ENCODE measurements at regions not wholly inside any gene's neighbourhood (a gene's known extent, or its start where the extent isn't known, plus 50 kb on each side); places are given as distances from the start of the nearest gene placed in this dataset.
"Not testable (repeated sequence)": the region's sequence is repeated elsewhere in the genome, so short reads cannot be mapped to it uniquely, and the experiment has no call there.

DNA sequence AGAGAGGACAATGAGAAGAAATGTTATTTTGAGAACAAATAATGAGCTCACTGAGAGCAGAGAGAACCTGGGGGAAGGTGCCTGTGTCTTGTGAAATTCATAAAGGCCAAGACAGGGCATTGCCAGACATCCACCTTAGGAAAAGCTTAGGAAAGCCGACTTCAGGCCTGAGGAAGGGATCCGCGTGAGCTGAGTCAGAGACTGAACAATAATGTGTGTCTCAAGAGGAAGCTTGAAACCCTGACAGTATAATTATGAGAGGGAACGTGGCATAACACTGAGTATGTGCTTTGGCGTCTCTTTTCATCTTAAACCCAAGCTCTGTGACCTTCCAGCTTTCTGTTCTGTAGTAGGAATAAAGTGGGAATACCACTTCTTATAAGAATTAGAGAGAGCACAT is 307.2 kb downstream of the ACTR3B start:
- ChIA-PET POLR2A (no interaction called here), CTCF (interaction anchor here (0.6 to 0.7 kb wide), 2 partner anchors 12 to 21 kb away, joined by 3 read pairs; no protein-coding TSS in a partner anchor)
- no peak overlapping the region for H3K4me3 Mint-ChIP-seq (ENCODE audit: unreplicated experiment)
- no peaks in the 10 kb centered on the region for H3K27me3 Mint-ChIP-seq (ENCODE audit: insufficient read depth, unreplicated experiment)
- no peak overlapping the region for H3K27ac Mint-ChIP-seq (ENCODE audit: low read depth, unreplicated experiment)
- no peak for DNase-seq (ENCODE audit: unreplicated experiment)
- TF ChIP-seq, protein P1, sequence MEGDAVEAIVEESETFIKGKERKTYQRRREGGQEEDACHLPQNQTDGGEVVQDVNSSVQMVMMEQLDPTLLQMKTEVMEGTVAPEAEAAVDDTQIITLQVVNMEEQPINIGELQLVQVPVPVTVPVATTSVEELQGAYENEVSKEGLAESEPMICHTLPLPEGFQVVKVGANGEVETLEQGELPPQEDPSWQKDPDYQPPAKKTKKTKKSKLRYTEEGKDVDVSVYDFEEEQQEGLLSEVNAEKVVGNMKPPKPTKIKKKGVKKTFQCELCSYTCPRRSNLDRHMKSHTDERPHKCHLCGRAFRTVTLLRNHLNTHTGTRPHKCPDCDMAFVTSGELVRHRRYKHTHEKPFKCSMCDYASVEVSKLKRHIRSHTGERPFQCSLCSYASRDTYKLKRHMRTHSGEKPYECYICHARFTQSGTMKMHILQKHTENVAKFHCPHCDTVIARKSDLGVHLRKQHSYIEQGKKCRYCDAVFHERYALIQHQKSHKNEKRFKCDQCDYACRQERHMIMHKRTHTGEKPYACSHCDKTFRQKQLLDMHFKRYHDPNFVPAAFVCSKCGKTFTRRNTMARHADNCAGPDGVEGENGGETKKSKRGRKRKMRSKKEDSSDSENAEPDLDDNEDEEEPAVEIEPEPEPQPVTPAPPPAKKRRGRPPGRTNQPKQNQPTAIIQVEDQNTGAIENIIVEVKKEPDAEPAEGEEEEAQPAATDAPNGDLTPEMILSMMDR (IDR thresholded peaks at IDR 0.05; ENCODE audit: unreplicated experiment): no peak
- intact Hi-C loops (cut with micrococcal nuclease): no loop called here
- no peaks in the 10 kb centered on the region for H3K4me1 Mint-ChIP-seq (ENCODE audit: insufficient read depth, unreplicated experiment)
- no TSS peak for BruUV-seq (replicated peaks)
- H3K36me3 Mint-ChIP-seq (ENCODE audit: insufficient read depth, unreplicated experiment): no peaks in the 10 kb centered on the region
- peaks cover 8% of the 10 kb centered on the region for H3K9me3 Mint-ChIP-seq (ENCODE audit: unreplicated experiment)

DNA sequence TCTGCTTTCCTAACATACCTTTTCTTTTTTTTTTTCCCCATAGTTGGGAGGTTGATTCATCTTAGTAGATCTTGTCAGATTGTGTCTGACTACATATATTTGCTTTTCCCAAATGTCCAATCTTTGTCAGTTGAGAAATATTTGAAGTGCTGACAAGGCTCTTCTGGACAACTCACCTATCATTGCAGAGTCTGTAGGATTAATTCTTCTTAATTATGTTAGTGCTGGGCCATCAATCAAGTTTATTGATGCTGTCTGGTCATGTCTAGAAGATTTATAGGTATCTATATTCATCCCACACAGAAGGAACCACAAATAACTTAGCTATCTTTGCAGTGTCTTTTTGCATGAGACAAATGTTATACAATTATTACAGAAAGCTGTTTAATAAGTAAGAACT is 310.6 kb downstream of the ACTR3B start:
- TF ChIP-seq, protein P1 (IDR thresholded peaks at IDR 0.05; ENCODE audit: unreplicated experiment): no peak
- H3K36me3 Mint-ChIP-seq (ENCODE audit: insufficient read depth, unreplicated experiment): no peaks in the 10 kb centered on the region
- no peak for DNase-seq (ENCODE audit: unreplicated experiment)
- no peak overlapping the region for H3K27ac Mint-ChIP-seq (ENCODE audit: low read depth, unreplicated experiment)
- no TSS peak for BruUV-seq (replicated peaks)
- intact Hi-C loops (cut with micrococcal nuclease): no loop called here
- CTCF ChIA-PET: interaction anchor here (0.7 kb wide), 2 partner anchors 61 to 81 kb away, joined by 3 read pairs; no protein-coding TSS in a partner anchor
- peaks cover 8% of the 10 kb centered on the region for H3K9me3 Mint-ChIP-seq (ENCODE audit: unreplicated experiment)
- H3K4me3 Mint-ChIP-seq (ENCODE audit: unreplicated experiment): no peak overlapping the region
- POLR2A ChIA-PET: no interaction called here
- no peaks in the 10 kb centered on the region for H3K27me3 Mint-ChIP-seq (ENCODE audit: insufficient read depth, unreplicated experiment)
- H3K4me1 Mint-ChIP-seq (ENCODE audit: insufficient read depth, unreplicated experiment): no peaks in the 10 kb centered on the region

DNA sequence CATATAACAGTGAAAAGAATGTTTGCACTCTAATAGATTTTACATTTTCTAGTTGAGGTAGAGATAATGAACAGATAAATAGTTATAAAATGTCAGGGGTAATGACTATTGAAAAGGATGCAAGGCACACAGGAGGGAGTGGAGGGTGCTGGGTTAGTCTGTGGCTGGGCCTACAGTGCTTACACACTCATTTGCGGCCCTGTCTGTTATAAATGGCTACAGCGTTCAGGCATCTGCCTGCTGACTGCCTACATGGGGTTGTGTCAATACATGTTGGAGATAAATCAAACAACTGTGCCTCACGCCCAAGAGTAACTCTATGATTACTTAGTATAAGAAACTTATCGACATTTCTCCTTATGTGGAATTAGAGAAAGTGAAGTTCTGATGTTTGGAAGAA is 313.3 kb downstream of the ACTR3B start:
- intact Hi-C loops (cut with micrococcal nuclease): no loop called here
- Mint-ChIP-seq H3K4me3 (ENCODE audit: unreplicated experiment) (no peak overlapping the region), H3K4me1 (ENCODE audit: insufficient read depth, unreplicated experiment) (no peaks in the 10 kb centered on the region), H3K9me3 (ENCODE audit: unreplicated experiment) (peaks cover 8% of the 10 kb centered on the region), H3K27ac (ENCODE audit: low read depth, unreplicated experiment) (no peak overlapping the region), H3K36me3 (ENCODE audit: insufficient read depth, unreplicated experiment) (no peaks in the 10 kb centered on the region), H3K27me3 (ENCODE audit: insufficient read depth, unreplicated experiment) (no peaks in the 10 kb centered on the region)
- no peak for DNase-seq (ENCODE audit: unreplicated experiment)
- ChIA-PET POLR2A (no interaction called here), CTCF (no interaction called here)
- BruUV-seq (replicated peaks): no TSS peak
- TF ChIP-seq, protein P1 (IDR thresholded peaks at IDR 0.05; ENCODE audit: unreplicated experiment): no peak

DNA sequence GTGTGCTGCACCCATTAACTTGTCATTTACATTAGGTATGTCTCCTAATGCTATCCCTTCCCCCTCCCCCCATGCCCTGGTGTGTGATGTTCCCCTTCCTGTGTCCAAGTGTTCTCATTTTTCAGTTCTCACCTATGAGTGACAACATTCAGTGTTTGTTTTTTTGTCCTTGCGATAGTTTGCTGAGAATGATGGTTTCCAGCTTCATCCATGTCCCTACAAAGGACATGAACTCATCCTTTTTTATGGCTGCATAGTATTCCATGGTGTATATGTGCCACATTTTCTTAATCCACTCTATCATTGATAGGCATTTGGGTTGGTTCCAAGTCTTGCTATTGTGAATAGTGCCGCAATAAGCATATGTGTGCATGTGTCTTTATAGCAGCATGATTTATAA is 316.7 kb downstream of the ACTR3B start:
- H3K27ac Mint-ChIP-seq (ENCODE audit: low read depth, unreplicated experiment); H3K4me1 Mint-ChIP-seq (ENCODE audit: insufficient read depth, unreplicated experiment); BruUV-seq (replicated peaks); H3K4me3 Mint-ChIP-seq (ENCODE audit: unreplicated experiment); CTCF ChIA-PET; H3K27me3 Mint-ChIP-seq (ENCODE audit: insufficient read depth, unreplicated experiment); DNase-seq (ENCODE audit: unreplicated experiment); POLR2A ChIA-PET; intact Hi-C loops (cut with micrococcal nuclease); H3K36me3 Mint-ChIP-seq (ENCODE audit: insufficient read depth, unreplicated experiment); H3K9me3 Mint-ChIP-seq (ENCODE audit: unreplicated experiment): not testable (repeated sequence)

DNA sequence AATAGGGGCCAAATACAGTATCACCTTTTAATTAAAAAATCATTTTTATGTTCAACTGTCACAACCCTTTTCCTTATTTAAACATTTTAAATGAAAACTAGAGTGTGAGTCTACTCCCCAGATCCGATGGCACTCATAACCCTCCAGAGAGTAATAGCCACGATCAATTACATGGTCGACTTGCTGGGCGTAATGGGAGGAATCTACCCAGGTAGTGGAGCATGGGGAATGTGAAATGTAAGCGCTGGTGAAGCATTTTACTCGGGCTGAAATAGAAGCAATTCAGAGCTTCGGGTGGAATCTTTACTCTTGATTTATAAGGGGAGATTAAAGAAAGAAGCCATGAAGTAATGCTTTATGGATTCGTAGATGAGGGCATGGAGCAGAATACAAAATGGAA is 321.9 kb downstream of the ACTR3B start:
- TF ChIP-seq, protein P1 (IDR thresholded peaks at IDR 0.05; ENCODE audit: unreplicated experiment): no peak
- Mint-ChIP-seq H3K4me1 (ENCODE audit: insufficient read depth, unreplicated experiment) (peaks cover 5% of the 10 kb centered on the region), H3K4me3 (ENCODE audit: unreplicated experiment) (no peak overlapping the region), H3K9me3 (ENCODE audit: unreplicated experiment) (peaks cover 19% of the 10 kb centered on the region), H3K27me3 (ENCODE audit: insufficient read depth, unreplicated experiment) (no peaks in the 10 kb centered on the region), H3K36me3 (ENCODE audit: insufficient read depth, unreplicated experiment) (no peaks in the 10 kb centered on the region), H3K27ac (ENCODE audit: low read depth, unreplicated experiment) (no peak overlapping the region)
- ChIA-PET POLR2A (no interaction called here), CTCF (interaction anchor here (1.1 kb wide), 1 partner anchor 11 kb away, joined by 4 read pairs; no protein-coding TSS in a partner anchor)
- no peak for DNase-seq (ENCODE audit: unreplicated experiment)
- intact Hi-C loops (cut with micrococcal nuclease): no loop called here
- BruUV-seq (replicated peaks): no TSS peak
